GM12878 (cell line): ENCODE measurements at regions not wholly inside any gene's neighbourhood (a gene's known extent, or its start where the extent isn't known, plus 50 kb on each side); places are given as distances from the start of the nearest gene placed in this dataset.

Experiments used
- ATAC-seq: fragments of 200-7000 bp; cut with Tn5 transposase; 3 replicates; pipeline ENCODE4 v1.9.1; 2020; ENCODE audit warnings: mild to moderate bottlenecking, moderate library complexity
- BruUV-seq: library from RNA; stranded (reverse); fragments of 400-500 nt; replicated peaks from 2 replicates; lab custom pipeline; 2021; lab: Mats Ljungman, UMichigan
- CTCF ChIA-PET: fragments of 300-600 bp; sonication (Branson Sonifier 250); formaldehyde crosslinking; extraction: SDS; loops from one replicate; lab custom pipeline; 2021; ENCODE audit warnings: inconsistent platforms; lab: Yijun Ruan, JAX
- POLR2A ChIA-PET: fragments of 350-600 bp; formaldehyde crosslinking; extraction: SDS; loops from one replicate; lab custom pipeline; 2021; ENCODE audit warnings: inconsistent platforms; lab: Charles Lee
- RAD21 ChIA-PET: fragments of 300-600 bp; sonication (Branson Sonifier 250); formaldehyde crosslinking; loops from one replicate; lab custom pipeline; 2023; ENCODE audit warnings: antibody characterized with exemption; ENCODE audit not compliant: unreplicated experiment; lab: Charles Lee
- SMC1A ChIA-PET: fragments of 300-600 bp; sonication (Branson Sonifier 250); formaldehyde crosslinking; loops from one replicate; lab custom pipeline; 2023; ENCODE audit not compliant: unreplicated experiment, uncharacterized antibody; lab: Charles Lee
- DNase-seq: peaks from one replicate; pipeline ENCODE4 v3.0.0-alpha.2; 2011; ENCODE audit warnings: low read depth, low spot score
- FAIRE-seq: peaks from 3 replicates; lab custom pipeline; 2011; peaks lifted over from hg19 to GRCh38; lab: Jason Lieb, UNC
- H2AFZ ChIP-seq: 2 replicates; pipeline ENCODE4 v1.6.0; 2011; ENCODE audit warnings: low read depth, low read length, control low read depth; ENCODE audit not compliant: control insufficient read depth
- H3K27ac ChIP-seq: 2 replicates; pipeline ENCODE4 v1.5.1; 2011; ENCODE audit warnings: control low read depth; ENCODE audit not compliant: control insufficient read depth, insufficient read depth
- H3K27me3 ChIP-seq, 2 experiments: replicated peaks in 1 of 2; 2 replicates each; pipeline versions ENCODE4 v1.6.0 to v1.6.1; 2011; ENCODE audit warnings: low read length in 1 of 2; ENCODE audit not compliant: control insufficient read depth in 2 of 2, insufficient read depth in 2 of 2
- H3K36me3 ChIP-seq, 2 experiments: 2 replicates each; pipeline ENCODE4 v1.5.1; 2011; ENCODE audit warnings: low read length in 1 of 2; ENCODE audit not compliant: control insufficient read depth in 2 of 2, insufficient read depth in 2 of 2
- H3K4me1 ChIP-seq: 2 replicates; pipeline ENCODE4 v1.6.1; 2011; ENCODE audit warnings: mild to moderate bottlenecking, low read length, moderate library complexity, mixed read lengths; ENCODE audit not compliant: control insufficient read depth, insufficient read depth
- H3K4me2 ChIP-seq: 2 replicates; pipeline ENCODE4 v1.6.0; 2011; ENCODE audit warnings: control low read depth; ENCODE audit not compliant: control insufficient read depth, insufficient read depth
- H3K4me3 ChIP-seq: fragments of 200-600 bp; sonication (generic); 2 replicates; pipeline ENCODE4 v1.5.1; 2016
- H3K79me2 ChIP-seq: 2 replicates; pipeline ENCODE4 v1.6.0; 2011; ENCODE audit warnings: low read length; ENCODE audit not compliant: control insufficient read depth, insufficient read depth
- H3K9ac ChIP-seq: 2 replicates; pipeline ENCODE4 v1.8.0; 2011; ENCODE audit warnings: low read length, control low read depth, mixed read lengths; ENCODE audit not compliant: control insufficient read depth, insufficient read depth
- H3K9me3 ChIP-seq: replicated peaks from 3 replicates; pipeline ENCODE4 v1.5.1; 2011; ENCODE audit warnings: mild to moderate bottlenecking, low read length; ENCODE audit not compliant: control insufficient read depth, insufficient read depth
- H4K20me1 ChIP-seq: 2 replicates; pipeline ENCODE4 v1.6.0; 2011; ENCODE audit not compliant: control insufficient read depth, insufficient read depth
- GABPA ChIP-seq: IDR thresholded peaks from 2 replicates; pipeline ENCODE4 v1.6.1; 2014; ENCODE audit warnings: antibody characterized with exemption, low read depth, mild to moderate bottlenecking, inconsistent platforms
- IRF5 ChIP-seq: fragments of 450-650 bp; IDR thresholded peaks from 2 replicates; pipeline ENCODE4 v1.6.1; 2017; ENCODE audit warnings: borderline replicate concordance
- KDM1A ChIP-seq: fragments of 200-600 bp; sonication (generic); IDR thresholded peaks from 2 replicates; pipeline ENCODE4 v1.6.1; 2016; ENCODE audit warnings: borderline replicate concordance
- KLF5 ChIP-seq: fragments of 450-650 bp; IDR thresholded peaks from 2 replicates; pipeline ENCODE4 v1.6.1; 2014; ENCODE audit warnings: mild to moderate bottlenecking; ENCODE audit not compliant: partially characterized antibody
- MAX ChIP-seq: IDR thresholded peaks from 2 replicates; pipeline ENCODE4 v1.6.1; 2012; ENCODE audit warnings: low read depth, low read length, improper control_type of control experiment
- MTA2 ChIP-seq: fragments of 450-650 bp; IDR thresholded peaks from 2 replicates; pipeline ENCODE4 v1.6.1; 2016; ENCODE audit warnings: low read depth, mild to moderate bottlenecking, moderate library complexity
- RCOR1 ChIP-seq: conservative IDR thresholded peaks from 2 replicates; pipeline ENCODE4 v1.6.1; 2012; ENCODE audit warnings: low read depth, low read length, improper control_type of control experiment
- TAF1 ChIP-seq: IDR thresholded peaks from 2 replicates; pipeline ENCODE4 v1.6.1; 2011; ENCODE audit warnings: mild to moderate bottlenecking, low read depth, low read length, borderline replicate concordance
- TBL1XR1 ChIP-seq: IDR thresholded peaks from 2 replicates; pipeline ENCODE4 v1.6.1; 2012; ENCODE audit warnings: low read depth, low read length, improper control_type of control experiment
- YBX1 ChIP-seq: fragments of 450-650 bp; IDR thresholded peaks from 2 replicates; pipeline ENCODE4 v1.6.1; 2016; ENCODE audit warnings: antibody characterized with exemption
- ZNF24 ChIP-seq: fragments of 450-650 bp; IDR thresholded peaks from 2 replicates; pipeline ENCODE4 v1.6.1; 2017; ENCODE audit warnings: antibody characterized with exemption, mild to moderate bottlenecking
- WGBS: methylation state at CpG from one replicate; pipeline ENCODE4 v1.1.6; 2016; ENCODE audit warnings: low lambda C conversion rate; ENCODE audit not compliant: insufficient replicate concordance, insufficient coverage; ENCODE audit errors: missing lambda C conversion rate; 5-methylcytosine and 5-hydroxymethylcytosine counted together
- in situ Hi-C: fragments of 300-500 bp; cut with MboI; formaldehyde crosslinking; loops from 9 replicates; pipeline ENCODE4 v1.14.3; 2018; ENCODE audit warnings: mixed read lengths
- intact Hi-C: fragments of 100-400 bp; cut with micrococcal nuclease; formaldehyde crosslinking; loops from one replicate; pipeline ENCODE4 v1.14.2; 2022; ENCODE audit not compliant: unreplicated experiment
- TF ChIP-seq, protein P1 (sequence below): fragments of 450-650 bp; IDR thresholded peaks from 2 replicates; pipeline ENCODE4 v1.6.1; 2016; ENCODE audit warnings: mild to moderate bottlenecking
- TF ChIP-seq, protein P2 (sequence below): fragments of 450-650 bp; IDR thresholded peaks from 2 replicates; pipeline ENCODE4 v1.6.1; 2018; ENCODE audit warnings: borderline replicate concordance, mild to moderate bottlenecking; ENCODE audit not compliant: partially characterized antibody
- TF ChIP-seq, protein P3 (sequence below): fragments of 450-650 bp; IDR thresholded peaks from 2 replicates; pipeline ENCODE4 v1.6.1; 2014; ENCODE audit warnings: mild to moderate bottlenecking

DNA sequence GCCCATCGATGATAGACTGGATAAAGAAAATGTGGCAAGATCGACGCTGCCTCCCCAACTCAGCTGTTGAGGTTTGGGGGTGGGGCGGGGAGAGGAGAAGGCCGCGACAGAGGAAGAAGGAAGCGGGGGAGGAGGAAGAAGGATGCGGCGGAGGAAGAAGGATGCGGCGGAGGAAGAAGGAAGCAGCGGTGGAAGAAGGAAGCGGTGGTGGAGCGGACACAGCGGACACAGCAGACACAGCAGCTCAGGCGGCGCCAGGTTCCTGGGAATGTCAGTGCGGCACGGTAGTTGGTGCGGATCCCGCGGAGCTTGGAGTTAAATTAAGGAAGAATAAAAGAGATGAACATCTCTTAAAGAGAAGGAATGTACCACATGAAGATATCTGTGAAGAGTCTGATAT, 163.9 kb upstream of the NT5E start (continued):
- TF ChIP-seq, protein P1, sequence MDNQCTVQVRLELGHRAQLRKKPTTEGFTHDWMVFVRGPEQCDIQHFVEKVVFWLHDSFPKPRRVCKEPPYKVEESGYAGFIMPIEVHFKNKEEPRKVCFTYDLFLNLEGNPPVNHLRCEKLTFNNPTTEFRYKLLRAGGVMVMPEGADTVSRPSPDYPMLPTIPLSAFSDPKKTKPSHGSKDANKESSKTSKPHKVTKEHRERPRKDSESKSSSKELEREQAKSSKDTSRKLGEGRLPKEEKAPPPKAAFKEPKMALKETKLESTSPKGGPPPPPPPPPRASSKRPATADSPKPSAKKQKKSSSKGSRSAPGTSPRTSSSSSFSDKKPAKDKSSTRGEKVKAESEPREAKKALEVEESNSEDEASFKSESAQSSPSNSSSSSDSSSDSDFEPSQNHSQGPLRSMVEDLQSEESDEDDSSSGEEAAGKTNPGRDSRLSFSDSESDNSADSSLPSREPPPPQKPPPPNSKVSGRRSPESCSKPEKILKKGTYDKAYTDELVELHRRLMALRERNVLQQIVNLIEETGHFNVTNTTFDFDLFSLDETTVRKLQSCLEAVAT: no peak
- no peak for TF ChIP-seq KLF5
- TF ChIP-seq IRF5: no peak
- TF ChIP-seq, protein P2, sequence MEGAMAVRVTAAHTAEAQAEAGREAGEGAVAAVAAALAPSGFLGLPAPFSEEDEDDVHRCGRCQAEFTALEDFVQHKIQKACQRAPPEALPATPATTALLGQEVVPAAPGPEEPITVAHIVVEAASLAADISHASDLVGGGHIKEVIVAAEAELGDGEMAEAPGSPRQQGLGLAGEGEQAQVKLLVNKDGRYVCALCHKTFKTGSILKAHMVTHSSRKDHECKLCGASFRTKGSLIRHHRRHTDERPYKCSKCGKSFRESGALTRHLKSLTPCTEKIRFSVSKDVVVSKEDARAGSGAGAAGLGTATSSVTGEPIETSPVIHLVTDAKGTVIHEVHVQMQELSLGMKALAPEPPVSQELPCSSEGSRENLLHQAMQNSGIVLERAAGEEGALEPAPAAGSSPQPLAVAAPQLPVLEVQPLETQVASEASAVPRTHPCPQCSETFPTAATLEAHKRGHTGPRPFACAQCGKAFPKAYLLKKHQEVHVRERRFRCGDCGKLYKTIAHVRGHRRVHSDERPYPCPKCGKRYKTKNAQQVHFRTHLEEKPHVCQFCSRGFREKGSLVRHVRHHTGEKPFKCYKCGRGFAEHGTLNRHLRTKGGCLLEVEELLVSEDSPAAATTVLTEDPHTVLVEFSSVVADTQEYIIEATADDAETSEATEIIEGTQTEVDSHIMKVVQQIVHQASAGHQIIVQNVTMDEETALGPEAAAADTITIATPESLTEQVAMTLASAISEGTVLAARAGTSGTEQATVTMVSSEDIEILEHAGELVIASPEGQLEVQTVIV: no peak

- no peaks in the 10 kb centered on the region for H4K20me1 ChIP-seq
- H3K4me2 ChIP-seq: no peak overlapping the region
- in situ Hi-C loops (no loop called here), intact Hi-C loops (no loop called here)
- H3K27me3 ChIP-seq: no peaks in the 10 kb centered on the region
- no peaks in the 10 kb centered on the region for H3K36me3 ChIP-seq
- ChIA-PET RAD21 (no interaction called here), SMC1A (no interaction called here), POLR2A (interaction anchor here (0.5 kb wide), 1 partner anchor 13 kb away, joined by 3 read pairs; no protein-coding TSS in a partner anchor), CTCF (no interaction called here)
- no peak overlapping the region for H3K4me3 ChIP-seq
- H3K79me2 ChIP-seq: no peaks in the 10 kb centered on the region
- no peak overlapping the region for H2AFZ ChIP-seq
- 2% methylated on average over 6 of the region's 6 CpGs for WGBS
- FAIRE-seq (no peak), DNase-seq (no peak), ATAC-seq (no peak)
- H3K9me3 ChIP-seq: no peaks in the 10 kb centered on the region
- no TSS peak for BruUV-seq
- H3K9ac ChIP-seq: no peak overlapping the region
- H3K4me1 ChIP-seq: no peaks in the 10 kb centered on the region
- no peak overlapping the region for H3K27ac ChIP-seq
- no peak for TF ChIP-seq GABPA
- no peak for TF ChIP-seq MAX
- no peak for TF ChIP-seq MTA2
- no peak for TF ChIP-seq KDM1A
- TF ChIP-seq ZNF24: no peak
- TF ChIP-seq, protein P1: no peak
- TF ChIP-seq RCOR1: no peak
- TF ChIP-seq, protein P3, sequence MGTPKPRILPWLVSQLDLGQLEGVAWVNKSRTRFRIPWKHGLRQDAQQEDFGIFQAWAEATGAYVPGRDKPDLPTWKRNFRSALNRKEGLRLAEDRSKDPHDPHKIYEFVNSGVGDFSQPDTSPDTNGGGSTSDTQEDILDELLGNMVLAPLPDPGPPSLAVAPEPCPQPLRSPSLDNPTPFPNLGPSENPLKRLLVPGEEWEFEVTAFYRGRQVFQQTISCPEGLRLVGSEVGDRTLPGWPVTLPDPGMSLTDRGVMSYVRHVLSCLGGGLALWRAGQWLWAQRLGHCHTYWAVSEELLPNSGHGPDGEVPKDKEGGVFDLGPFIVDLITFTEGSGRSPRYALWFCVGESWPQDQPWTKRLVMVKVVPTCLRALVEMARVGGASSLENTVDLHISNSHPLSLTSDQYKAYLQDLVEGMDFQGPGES: no peak
- no peak for TF ChIP-seq TBL1XR1
- no peak for TF ChIP-seq YBX1
- TF ChIP-seq TAF1: no peak
Measured at GRCh38 chr6:85285114-85285513, 164.8 kb upstream of the NT5E start.
